A204.1 (cell line): ENCODE measurements at regions not wholly inside any gene's neighbourhood (a gene's known extent, or its start where the extent isn't known, plus 50 kb on each side); places are given as distances from the start of the nearest gene placed in this dataset.

Experiments used
- FAIRE-seq: peaks from 2 replicates; lab custom pipeline; 2012; peaks lifted over from hg19 to GRCh38; lab: Jason Lieb, UNC

DNA sequence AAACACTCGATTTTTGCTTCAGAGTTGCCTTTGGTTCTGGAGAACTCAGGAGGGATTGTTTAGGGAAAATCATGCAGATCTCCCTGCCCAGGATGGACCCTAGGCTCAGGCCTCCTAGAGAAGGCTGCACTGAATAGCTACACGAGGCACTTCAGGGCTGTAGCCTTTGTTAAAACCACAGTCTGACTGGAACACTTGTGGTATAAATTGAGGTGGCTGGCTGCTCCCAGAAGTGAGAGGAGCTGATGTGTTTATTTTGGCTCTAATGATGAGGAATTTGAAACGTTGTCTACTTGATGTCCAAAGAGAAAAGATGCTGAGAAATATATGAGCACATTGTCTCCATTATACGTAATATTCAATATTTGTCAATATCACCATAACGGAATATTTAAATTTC, 762.1 kb upstream of the ARGLU1 start:
- no peak for FAIRE-seq

GRCh38 chr13:107324416-107325204, 756.7 kb upstream of the ARGLU1 start:
- no peak for FAIRE-seq

DNA sequence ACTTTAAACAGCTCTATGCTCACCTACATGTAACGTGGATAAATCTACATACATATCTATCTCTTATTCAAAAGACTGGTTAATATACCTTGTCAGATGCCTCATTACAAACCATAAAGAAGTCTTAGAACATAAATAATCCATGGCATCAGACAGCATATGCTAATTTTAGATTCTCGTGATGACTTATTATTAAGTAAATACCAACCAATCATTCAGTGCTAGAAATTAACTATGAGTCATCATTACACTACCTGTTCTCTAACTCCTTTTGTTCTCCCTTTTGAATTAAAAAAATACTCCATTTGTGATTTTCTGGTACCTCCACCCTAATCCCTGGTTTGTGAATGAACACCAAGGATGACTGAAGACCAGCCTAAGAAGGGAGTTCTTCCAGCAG, 754.3 kb upstream of the ARGLU1 start:
- FAIRE-seq = no peak

DNA sequence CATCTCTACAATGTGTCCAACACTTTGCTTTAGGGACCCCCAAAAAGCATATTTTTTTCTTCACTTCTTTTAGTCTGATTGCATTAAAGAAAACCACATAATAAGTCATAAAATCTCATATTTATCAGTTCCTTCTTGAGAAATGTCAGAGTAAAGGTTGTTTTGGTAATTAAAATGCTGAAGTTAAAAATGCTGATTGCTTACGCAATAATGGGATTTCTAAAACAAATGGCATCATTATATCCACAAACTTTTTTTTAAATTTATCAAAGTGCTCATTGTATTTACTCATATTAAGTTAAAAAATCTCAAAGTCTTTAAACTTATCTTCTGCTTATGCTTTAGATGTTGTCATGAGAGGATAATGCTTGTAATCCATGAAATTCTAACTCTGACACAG, 737.2 kb upstream of the ARGLU1 start:
- FAIRE-seq = no peak

GRCh38 chr13:107301724-107302374, 733.9 kb upstream of the ARGLU1 start:
- FAIRE-seq = no peak

GRCh38 chr13:107299717-107300116, 731.8 kb upstream of the ARGLU1 start:
- FAIRE-seq = no peak

- no peak for FAIRE-seq
Observed at GRCh38 chr13:107296804-107297203, 728.9 kb upstream of the ARGLU1 start.

- FAIRE-seq = no peak
Observed at GRCh38 chr13:107295416-107296140, 727.6 kb upstream of the ARGLU1 start.

DNA sequence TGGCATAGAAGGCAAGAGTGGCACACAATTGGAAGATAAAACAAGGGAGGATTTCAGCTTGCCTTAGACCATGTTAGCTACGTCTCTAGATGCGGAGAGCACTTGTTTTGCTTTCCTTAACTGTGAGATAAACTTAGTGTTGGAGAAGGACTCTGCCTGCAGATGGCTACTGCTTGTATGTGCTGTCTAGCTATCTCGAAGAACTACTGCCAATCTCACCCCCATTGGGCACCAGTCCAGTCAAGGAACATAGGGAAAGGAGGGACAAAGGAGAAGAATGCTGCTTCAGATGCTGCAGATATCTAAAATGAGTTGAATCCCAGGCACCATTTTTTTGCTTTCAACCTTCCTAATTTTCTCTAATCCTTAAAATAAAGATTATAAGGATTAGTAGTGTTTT, 726.0 kb upstream of the ARGLU1 start:
- no peak for FAIRE-seq

- no peak for FAIRE-seq
Observed at GRCh38 chr13:107291875-107292274, 723.9 kb upstream of the ARGLU1 start.

DNA sequence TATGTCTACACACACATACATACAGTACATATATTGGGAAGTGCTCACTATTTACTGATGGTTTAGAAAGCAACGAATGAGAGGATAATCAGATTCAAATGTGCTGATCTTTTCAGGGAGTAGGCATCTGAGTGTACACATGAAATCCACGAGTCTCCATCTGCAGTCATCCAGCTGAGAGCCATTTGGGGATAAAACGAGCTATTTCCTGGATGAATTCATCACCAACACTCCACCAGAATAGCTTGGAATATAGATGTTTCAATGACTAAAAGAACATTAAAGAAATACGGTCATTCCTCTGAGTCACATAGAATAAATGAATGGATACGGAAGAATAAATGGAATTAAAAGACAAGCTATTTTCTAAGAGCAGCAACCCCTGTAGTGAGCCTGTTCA, 721.6 kb upstream of the ARGLU1 start:
- FAIRE-seq = no peak

GRCh38 chr13:107284173-107284572, 716.2 kb upstream of the ARGLU1 start:
- FAIRE-seq = no peak

GRCh38 chr13:107277911-107278310, 710.0 kb upstream of the ARGLU1 start:
- no peak for FAIRE-seq

GRCh38 chr13:107276936-107277335, 709.0 kb upstream of the ARGLU1 start:
- no peak for FAIRE-seq

- no peak for FAIRE-seq
Observed at GRCh38 chr13:107275945-107276614, 708.1 kb upstream of the ARGLU1 start.

- no peak for FAIRE-seq
Observed at GRCh38 chr13:107275312-107275711, 707.4 kb upstream of the ARGLU1 start.

- FAIRE-seq = no peak
Observed at GRCh38 chr13:107271227-107271626, 703.3 kb upstream of the ARGLU1 start.

- FAIRE-seq = no peak
Observed at GRCh38 chr13:107266657-107267056, 698.7 kb upstream of the ARGLU1 start.

- no peak for FAIRE-seq
Observed at GRCh38 chr13:107258599-107259187, 690.8 kb upstream of the ARGLU1 start.

GRCh38 chr13:107254392-107254791, 686.5 kb upstream of the ARGLU1 start:
- FAIRE-seq = no peak

DNA sequence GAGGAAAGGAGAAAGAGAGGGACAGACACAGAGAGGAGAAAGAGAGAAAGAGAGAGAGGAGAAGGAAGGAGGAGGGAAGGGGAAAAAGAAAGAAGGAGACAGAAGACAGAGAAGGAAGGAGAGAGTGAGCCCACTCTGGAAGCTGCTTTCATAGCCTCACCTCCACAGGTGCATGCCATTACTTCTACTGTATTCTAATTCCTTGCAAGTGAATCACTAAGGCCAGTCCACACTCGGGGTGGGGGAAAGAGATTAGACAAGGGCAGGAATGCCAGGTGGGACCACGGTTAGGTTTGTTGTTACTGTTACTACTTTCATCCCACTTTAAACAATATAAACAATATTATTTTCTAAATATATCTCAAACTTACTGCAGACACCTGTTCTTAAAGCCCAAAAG, 684.5 kb upstream of the ARGLU1 start:
- no peak for FAIRE-seq

DNA sequence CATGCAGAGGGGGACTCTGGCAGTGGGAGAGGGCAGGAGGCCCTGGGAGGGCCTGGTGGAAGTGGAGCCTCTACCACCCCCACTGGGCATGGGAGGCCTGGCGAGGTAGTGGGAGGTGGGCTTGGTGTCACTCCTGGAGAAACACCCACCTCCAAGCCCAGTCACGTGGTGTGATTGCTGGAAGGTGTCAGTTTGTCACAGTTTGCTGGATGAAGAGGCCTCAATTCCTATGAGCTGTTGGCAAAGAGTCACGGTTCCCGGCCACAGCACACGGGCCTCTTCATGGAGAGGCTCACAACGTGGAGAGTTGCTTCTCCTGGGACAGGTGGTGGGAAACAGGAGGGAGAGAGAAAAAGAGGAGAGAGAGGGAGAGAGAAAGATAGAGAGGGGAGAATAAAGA, 684.1 kb upstream of the ARGLU1 start:
- FAIRE-seq = no peak
